PC-9 (cell line): ENCODE measurements at regions not wholly inside any gene's neighbourhood (a gene's known extent, or its start where the extent isn't known, plus 50 kb on each side); places are given as distances from the start of the nearest gene placed in this dataset.

Experiments
- BruUV-seq: library from RNA; stranded (reverse); fragments of 400-500 nt; replicated peaks from 2 replicates; lab custom pipeline; 2021; lab: Mats Ljungman, UMichigan
- CTCF ChIA-PET: fragments of 300-600 bp; sonication (Branson Sonifier 250); formaldehyde crosslinking; loops from one replicate; lab custom pipeline; 2022; ENCODE audit warnings: antibody characterized with exemption; lab: Charles Lee
- POLR2A ChIA-PET: fragments of 300-600 bp; sonication (Branson Sonifier 250); formaldehyde crosslinking; loops from one replicate; lab custom pipeline; 2022; ENCODE audit warnings: antibody characterized with exemption; ENCODE audit not compliant: unreplicated experiment; lab: Charles Lee
- DNase-seq, 2 experiments: peaks; one replicate each; pipeline versions ENCODE4 v3.0.0 to v3.0.0-alpha.2; 2015 to 2022; ENCODE audit warnings: mixed read lengths in 1 of 2
- H2AFZ ChIP-seq: fragments of 200-600 bp; sonication (generic); 2 replicates; pipeline ENCODE4 v1.8.1; 2017; ENCODE audit warnings: antibody characterized with exemption
- H3F3A ChIP-seq: fragments of 200-600 bp; sonication (generic); 2 replicates; pipeline ENCODE4 v1.8.1; 2017; ENCODE audit warnings: antibody characterized with exemption, mild to moderate bottlenecking, low read depth; ENCODE audit not compliant: insufficient read depth
- H3K27ac ChIP-seq: fragments of 200-600 bp; sonication (generic); 2 replicates; pipeline ENCODE4 v1.6.1; 2016; ENCODE audit warnings: mixed run types
- H3K27me3 ChIP-seq: fragments of 200-600 bp; sonication (generic); 2 replicates; pipeline ENCODE4 v1.6.1; 2016; ENCODE audit warnings: low read depth, mixed run types; ENCODE audit not compliant: insufficient read depth
- H3K36me3 ChIP-seq: fragments of 200-600 bp; sonication (generic); 2 replicates; pipeline ENCODE4 v1.6.1; 2016; ENCODE audit warnings: low read depth, mixed run types
- H3K4me1 ChIP-seq: fragments of 200-600 bp; sonication (generic); replicated peaks from 2 replicates; pipeline ENCODE4 v1.6.1; 2016; ENCODE audit warnings: mixed run types; ENCODE audit not compliant: insufficient read depth
- H3K4me2 ChIP-seq: fragments of 200-600 bp; sonication (generic); 2 replicates; pipeline ENCODE4 v1.6.1; 2017; ENCODE audit warnings: mixed run types
- H3K4me3 ChIP-seq: fragments of 200-600 bp; sonication (generic); 2 replicates; pipeline ENCODE4 v1.6.1; 2016; ENCODE audit warnings: mixed run types
- H3K79me2 ChIP-seq: fragments of 200-600 bp; sonication (generic); 2 replicates; pipeline ENCODE4 v1.6.1; 2017; ENCODE audit warnings: low read depth, mixed run types
- H3K9me2 ChIP-seq: fragments of 200-600 bp; sonication (generic); 2 replicates; pipeline ENCODE4 v1.8.1; 2017; ENCODE audit warnings: mild to moderate bottlenecking; ENCODE audit not compliant: insufficient read depth
- H3K9me3 ChIP-seq: fragments of 200-600 bp; sonication (generic); 2 replicates; pipeline ENCODE4 v1.8.1; 2016; ENCODE audit warnings: low read depth; ENCODE audit not compliant: insufficient read depth
- H4K20me1 ChIP-seq: fragments of 200-600 bp; sonication (generic); 2 replicates; pipeline ENCODE4 v1.8.1; 2017; ENCODE audit not compliant: insufficient read depth
- EZH2 ChIP-seq: fragments of 200-600 bp; sonication (generic); IDR thresholded peaks from 2 replicates; pipeline ENCODE4 v1.8.0; 2017; ENCODE audit warnings: antibody characterized with exemption, low read depth
- intact Hi-C: fragments of 100-400 bp; cut with micrococcal nuclease; formaldehyde crosslinking; loops from one replicate; pipeline ENCODE4 v1.10.0; 2022; ENCODE audit not compliant: unreplicated experiment
- TF ChIP-seq, protein P1 (sequence below): fragments of 200-600 bp; sonication (generic); conservative IDR thresholded peaks from 2 replicates; pipeline ENCODE4 v1.6.1; 2017; ENCODE audit warnings: mixed run types, antibody characterized with exemption, mild to moderate bottlenecking, moderate library complexity

DNA sequence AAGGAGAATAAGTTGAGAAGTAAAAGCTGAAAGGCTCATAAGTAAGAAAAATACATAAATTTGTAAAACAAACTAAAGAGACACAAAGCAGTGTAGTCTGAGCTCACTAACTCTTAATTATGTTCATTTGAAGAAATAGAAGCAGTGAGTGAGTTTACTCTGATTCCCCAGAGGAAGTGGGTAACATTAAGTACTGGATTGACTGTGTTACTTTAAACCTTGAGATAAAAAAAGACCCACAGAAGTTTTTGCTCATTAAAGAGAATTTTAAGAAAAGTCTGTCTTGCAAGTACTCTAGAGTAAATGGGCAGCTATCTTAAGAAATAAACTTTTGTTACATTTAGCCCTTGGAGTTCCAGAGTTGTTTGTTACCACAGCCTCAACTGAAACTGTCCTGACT lies 2466.9 kb downstream of the PCDH7 start:
- Histone ChIP-seq H2AFZ (no peak overlapping the region), H3K9me3 (no peaks in the 10 kb centered on the region)
- intact Hi-C loops = no loop called here

DNA sequence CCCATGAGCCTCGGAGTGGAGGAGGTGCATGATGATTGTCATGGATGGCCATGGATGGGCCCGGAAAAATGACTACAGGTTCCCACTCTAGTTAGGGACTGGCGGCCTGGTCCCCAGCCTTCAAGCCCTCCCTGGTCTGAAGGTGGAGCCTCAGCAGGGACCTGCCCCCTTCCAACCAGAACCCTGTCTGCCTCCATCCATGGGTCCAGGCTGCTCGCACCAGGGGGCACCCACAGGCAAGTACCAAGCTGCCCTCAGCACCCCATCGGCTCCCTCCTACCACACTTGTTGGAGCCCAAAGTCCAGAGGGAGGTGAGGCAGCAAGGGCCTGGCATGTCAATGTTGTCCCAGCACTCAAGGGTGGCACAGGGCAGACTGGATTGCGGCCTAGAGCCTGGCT lies 2468.6 kb downstream of the PCDH7 start:
- H3K79me2 ChIP-seq = no peaks in the 10 kb centered on the region
- no peaks in the 10 kb centered on the region for H3F3A ChIP-seq
- DNase-seq = no peak
- no peaks in the 10 kb centered on the region for H3K27me3 ChIP-seq
- H3K4me2 ChIP-seq = no peak overlapping the region
- no TSS peak for BruUV-seq
- no peak overlapping the region for H3K27ac ChIP-seq
- no peaks in the 10 kb centered on the region for H3K4me1 ChIP-seq
- no peak for TF ChIP-seq EZH2
- TF ChIP-seq, protein P1, sequence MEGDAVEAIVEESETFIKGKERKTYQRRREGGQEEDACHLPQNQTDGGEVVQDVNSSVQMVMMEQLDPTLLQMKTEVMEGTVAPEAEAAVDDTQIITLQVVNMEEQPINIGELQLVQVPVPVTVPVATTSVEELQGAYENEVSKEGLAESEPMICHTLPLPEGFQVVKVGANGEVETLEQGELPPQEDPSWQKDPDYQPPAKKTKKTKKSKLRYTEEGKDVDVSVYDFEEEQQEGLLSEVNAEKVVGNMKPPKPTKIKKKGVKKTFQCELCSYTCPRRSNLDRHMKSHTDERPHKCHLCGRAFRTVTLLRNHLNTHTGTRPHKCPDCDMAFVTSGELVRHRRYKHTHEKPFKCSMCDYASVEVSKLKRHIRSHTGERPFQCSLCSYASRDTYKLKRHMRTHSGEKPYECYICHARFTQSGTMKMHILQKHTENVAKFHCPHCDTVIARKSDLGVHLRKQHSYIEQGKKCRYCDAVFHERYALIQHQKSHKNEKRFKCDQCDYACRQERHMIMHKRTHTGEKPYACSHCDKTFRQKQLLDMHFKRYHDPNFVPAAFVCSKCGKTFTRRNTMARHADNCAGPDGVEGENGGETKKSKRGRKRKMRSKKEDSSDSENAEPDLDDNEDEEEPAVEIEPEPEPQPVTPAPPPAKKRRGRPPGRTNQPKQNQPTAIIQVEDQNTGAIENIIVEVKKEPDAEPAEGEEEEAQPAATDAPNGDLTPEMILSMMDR = no peak
- H3K9me2 ChIP-seq = no peaks in the 10 kb centered on the region
- H3K36me3 ChIP-seq = no peaks in the 10 kb centered on the region
- no peak overlapping the region for H3K4me3 ChIP-seq
- intact Hi-C loops = no loop called here
- H2AFZ ChIP-seq = no peak overlapping the region
- H3K9me3 ChIP-seq = no peaks in the 10 kb centered on the region
- H4K20me1 ChIP-seq = no peaks in the 10 kb centered on the region
- POLR2A ChIA-PET = no interaction called here
- CTCF ChIA-PET = no interaction called here

More for the DNA sequence above, 2466.9 kb downstream of the PCDH7 start:
- DNase-seq = no peak
- Histone ChIP-seq H3K4me3 (no peak overlapping the region), H3K27ac (no peak overlapping the region), H3K36me3 (no peaks in the 10 kb centered on the region), H4K20me1 (no peaks in the 10 kb centered on the region), H3K79me2 (no peaks in the 10 kb centered on the region), H3K9me2 (no peaks in the 10 kb centered on the region), H3F3A (no peaks in the 10 kb centered on the region), H3K4me1 (no peaks in the 10 kb centered on the region), H3K4me2 (no peak overlapping the region), H3K27me3 (no peaks in the 10 kb centered on the region)
- no TSS peak for BruUV-seq
- POLR2A ChIA-PET = no interaction called here
- TF ChIP-seq EZH2 = no peak
- TF ChIP-seq, protein P1 = no peak
- CTCF ChIA-PET = no interaction called here

DNA sequence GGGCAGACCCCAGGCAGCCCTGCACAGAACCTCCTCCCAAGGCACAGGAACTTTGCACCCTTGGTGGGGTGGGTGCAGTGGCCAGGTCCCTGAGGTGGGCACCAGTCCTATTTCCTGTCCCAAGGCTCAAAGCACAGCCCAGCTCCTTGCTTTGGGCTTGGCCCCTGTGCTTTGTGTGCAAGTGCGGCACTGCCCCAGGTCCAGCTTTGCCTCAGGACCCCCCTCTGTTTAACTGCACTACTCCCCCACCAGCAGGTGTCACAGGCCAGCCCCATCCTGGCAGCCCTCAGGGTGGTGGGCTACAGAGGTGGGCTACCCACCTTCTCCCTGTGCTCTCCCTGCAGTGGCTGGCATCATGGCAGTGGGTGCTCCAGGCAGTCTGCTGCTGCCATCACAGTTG lies 2469.0 kb downstream of the PCDH7 start:
- DNase-seq = no peak
- BruUV-seq = no TSS peak
- Histone ChIP-seq H3K79me2 (no peaks in the 10 kb centered on the region), H3K36me3 (no peaks in the 10 kb centered on the region), H3K27ac (no peak overlapping the region), H3K4me2 (no peak overlapping the region), H3K9me3 (no peaks in the 10 kb centered on the region), H3F3A (no peaks in the 10 kb centered on the region), H2AFZ (no peak overlapping the region), H3K27me3 (no peaks in the 10 kb centered on the region), H3K4me1 (no peaks in the 10 kb centered on the region), H4K20me1 (no peaks in the 10 kb centered on the region), H3K4me3 (no peak overlapping the region), H3K9me2 (no peaks in the 10 kb centered on the region)
- ChIA-PET CTCF (no interaction called here), POLR2A (no interaction called here)
- no peak for TF ChIP-seq EZH2
- TF ChIP-seq, protein P1 = no peak
- intact Hi-C loops = no loop called here
